CD14-positive monocyte (primary cell): ENCODE measurements at regions not wholly inside any gene's neighbourhood (a gene's known extent, or its start where the extent isn't known, plus 50 kb on each side); places are given as distances from the start of the nearest gene placed in this dataset.

Experiments used
- DNase-seq, 3 donors: peaks; one replicate each; pipeline ENCODE4 v3.0.0-alpha.2; 2011 to 2022
- H2AFZ ChIP-seq: 2 replicates; pipeline ENCODE4 v1.6.0; 2012; ENCODE audit warnings: mild to moderate bottlenecking, low read depth, low read length, inconsistent platforms; ENCODE audit not compliant: insufficient read depth, poor library complexity, severe bottlenecking
- H3K27ac ChIP-seq, 2 donors: 1 replicate in 1 of 2; 2 replicates in 1 of 2; pipeline ENCODE4 v1.5.1; 2012 to 2013; ENCODE audit warnings: low read length in 2 of 2, control low read depth in 1 of 2, inconsistent platforms in 1 of 2, low read depth in 1 of 2, mild to moderate bottlenecking in 1 of 2
- H3K27me3 ChIP-seq, 2 donors: one replicate each; pipeline versions ENCODE4 v1.6.0 to v1.6.1; 2011 to 2013; ENCODE audit warnings: low read length in 2 of 2; ENCODE audit not compliant: control insufficient read depth in 2 of 2, insufficient read depth in 2 of 2
- H3K36me3 ChIP-seq, 2 donors: replicated peaks in 1 of 2; 1 replicate in 1 of 2; 2 replicates in 1 of 2; pipeline versions ENCODE4 v1.5.1 to v1.6.1; 2012 to 2013; ENCODE audit warnings: low read length in 2 of 2, control low read depth in 1 of 2, inconsistent platforms in 1 of 2, mild to moderate bottlenecking in 1 of 2; ENCODE audit not compliant: insufficient read depth in 2 of 2, control insufficient read depth in 1 of 2
- H3K4me1 ChIP-seq, 2 donors: 1 replicate in 1 of 2; 2 replicates in 1 of 2; pipeline versions ENCODE4 v1.5.1 to v1.6.1; 2012 to 2013; ENCODE audit warnings: low read length in 2 of 2, control low read depth in 1 of 2, inconsistent platforms in 1 of 2, mild to moderate bottlenecking in 1 of 2, moderate library complexity in 1 of 2; ENCODE audit not compliant: insufficient read depth in 2 of 2, control insufficient read depth in 1 of 2
- H3K4me2 ChIP-seq: replicated peaks from 2 replicates; pipeline ENCODE3; 2012; ENCODE audit warnings: low read length, moderate library complexity, mild to moderate bottlenecking; ENCODE audit not compliant: poor library complexity, severe bottlenecking; ENCODE audit errors: extremely low read depth
- H3K4me3 ChIP-seq, 3 experiments: fragments of 200-600 bp in 1 of 3; sonication (generic) in 1 of 3; replicated peaks in 1 of 3; 1 replicate in 2 of 3; 2 replicates in 1 of 3; pipeline ENCODE4 v1.5.1; 2011 to 2013; ENCODE audit warnings: low read length in 3 of 3, mild to moderate bottlenecking in 3 of 3, control low read depth in 2 of 3, low read depth in 2 of 3, inconsistent platforms in 1 of 3, moderate library complexity in 1 of 3
- H3K79me2 ChIP-seq: 2 replicates; pipeline ENCODE4 v1.6.0; 2012; ENCODE audit warnings: mild to moderate bottlenecking, control low read depth, inconsistent platforms, low read length, moderate library complexity; ENCODE audit not compliant: insufficient read depth
- H3K9ac ChIP-seq: 2 replicates; pipeline ENCODE4 v1.6.0; 2017; ENCODE audit warnings: low read length, mild to moderate bottlenecking; ENCODE audit not compliant: insufficient read depth, poor library complexity, severe bottlenecking
- H3K9me3 ChIP-seq, 2 donors: replicated peaks in 1 of 2; 1 replicate in 1 of 2; 2 replicates in 1 of 2; pipeline versions ENCODE4 v1.5.1 to v1.6.1; 2012 to 2013; ENCODE audit warnings: low read length in 2 of 2, control low read depth in 1 of 2; ENCODE audit not compliant: control insufficient read depth in 1 of 2, insufficient read depth in 1 of 2
- H4K20me1 ChIP-seq: 2 replicates; pipeline ENCODE4 v1.6.0; 2012; ENCODE audit warnings: mild to moderate bottlenecking, low read length, control low read depth, moderate library complexity; ENCODE audit not compliant: insufficient read depth
- H3K27ac Mint-ChIP-seq, 7 donors: one replicate each; pipeline ENCODE4 v1.8.0; 2020; ENCODE audit warnings: mild to moderate bottlenecking in 7 of 7, mixed read lengths in 7 of 7, moderate library complexity in 6 of 7, inconsistent platforms in 2 of 7
- H3K27me3 Mint-ChIP-seq, 3 donors: one replicate each; pipeline ENCODE4 v1.8.0; 2021 to 2022; ENCODE audit warnings: low read depth in 3 of 3, mild to moderate bottlenecking in 3 of 3, mixed read lengths in 3 of 3, moderate library complexity in 3 of 3, inconsistent platforms in 1 of 3
- H3K36me3 Mint-ChIP-seq, 2 donors: one replicate each; pipeline ENCODE4 v1.8.0; 2020; ENCODE audit warnings: mixed read lengths in 2 of 2, inconsistent platforms in 1 of 2, mild to moderate bottlenecking in 1 of 2
- H3K4me1 Mint-ChIP-seq: one replicate; pipeline ENCODE4 v1.8.0; 2020; ENCODE audit warnings: mild to moderate bottlenecking, mixed read lengths
- H3K4me3 Mint-ChIP-seq, 2 donors: one replicate each; pipeline ENCODE4 v1.8.0; 2020; ENCODE audit warnings: mild to moderate bottlenecking in 2 of 2, mixed read lengths in 2 of 2, moderate library complexity in 1 of 2
- H3K9me3 Mint-ChIP-seq, 7 donors: one replicate each; pipeline ENCODE4 v1.8.0; 2020 to 2022; ENCODE audit warnings: mixed read lengths in 7 of 7, mild to moderate bottlenecking in 6 of 7, moderate library complexity in 6 of 7, inconsistent platforms in 2 of 7
- WGBS: methylation state at CpG from one replicate; pipeline ENCODE4 v1.1.5; 2013; ENCODE audit warnings: missing lambda C conversion rate; ENCODE audit not compliant: insufficient coverage; 5-methylcytosine and 5-hydroxymethylcytosine counted together
- intact Hi-C, 2 donors: fragments of 100-400 bp; cut with micrococcal nuclease; formaldehyde crosslinking; loops; one replicate each; pipeline versions ENCODE4 v1.15.0 to v1.15.1; 2023
- TF ChIP-seq, protein P1 (sequence below): fragments of 200-600 bp; IDR thresholded peaks from one replicate; pipeline ENCODE4 v1.8.0; 2022; ENCODE audit warnings: antibody characterized with exemption, mild to moderate bottlenecking

DNA sequence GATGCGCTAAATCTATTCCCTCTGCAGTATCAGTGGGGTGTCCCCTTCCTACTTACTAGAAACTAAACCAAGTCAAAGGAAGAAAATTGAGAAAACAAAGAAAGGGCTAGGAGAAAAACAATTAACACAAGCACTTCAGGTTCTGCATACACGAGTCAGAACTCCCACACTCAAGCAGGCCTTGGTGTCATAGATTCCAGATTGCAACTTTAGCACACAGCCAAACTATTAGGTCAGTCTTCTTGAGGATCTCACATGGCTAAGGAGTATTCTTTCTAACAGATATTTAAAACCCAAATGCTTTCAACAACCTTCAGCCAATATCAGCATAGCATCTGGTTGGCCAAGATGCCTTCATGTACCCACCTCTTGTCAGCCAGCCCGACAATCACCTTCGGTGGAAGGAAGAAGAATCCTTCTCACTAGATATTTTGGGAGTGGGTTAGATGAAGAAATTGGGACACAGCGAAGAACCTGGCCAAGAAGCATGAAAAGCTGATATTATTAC, 340.0 kb downstream of the VPS13C start:
- H3K27ac Mint-ChIP-seq = no peak overlapping the region
- Histone ChIP-seq H3K36me3 (no peaks in the 10 kb centered on the region), H3K4me2 (no peak overlapping the region), H2AFZ (no peak overlapping the region), H3K9me3 (no peaks in the 10 kb centered on the region), H3K9ac (no peak overlapping the region), H4K20me1 (no peaks in the 10 kb centered on the region), H3K4me3 (no peak overlapping the region), H3K27ac (no peak overlapping the region), H3K27me3 (no peaks in the 10 kb centered on the region), H3K79me2 (no peaks in the 10 kb centered on the region), H3K4me1 (no peaks in the 10 kb centered on the region)
- H3K4me3 Mint-ChIP-seq = no peak overlapping the region
- DNase-seq = no peak
- no peaks in the 10 kb centered on the region for H3K36me3 Mint-ChIP-seq
- TF ChIP-seq, protein P1, sequence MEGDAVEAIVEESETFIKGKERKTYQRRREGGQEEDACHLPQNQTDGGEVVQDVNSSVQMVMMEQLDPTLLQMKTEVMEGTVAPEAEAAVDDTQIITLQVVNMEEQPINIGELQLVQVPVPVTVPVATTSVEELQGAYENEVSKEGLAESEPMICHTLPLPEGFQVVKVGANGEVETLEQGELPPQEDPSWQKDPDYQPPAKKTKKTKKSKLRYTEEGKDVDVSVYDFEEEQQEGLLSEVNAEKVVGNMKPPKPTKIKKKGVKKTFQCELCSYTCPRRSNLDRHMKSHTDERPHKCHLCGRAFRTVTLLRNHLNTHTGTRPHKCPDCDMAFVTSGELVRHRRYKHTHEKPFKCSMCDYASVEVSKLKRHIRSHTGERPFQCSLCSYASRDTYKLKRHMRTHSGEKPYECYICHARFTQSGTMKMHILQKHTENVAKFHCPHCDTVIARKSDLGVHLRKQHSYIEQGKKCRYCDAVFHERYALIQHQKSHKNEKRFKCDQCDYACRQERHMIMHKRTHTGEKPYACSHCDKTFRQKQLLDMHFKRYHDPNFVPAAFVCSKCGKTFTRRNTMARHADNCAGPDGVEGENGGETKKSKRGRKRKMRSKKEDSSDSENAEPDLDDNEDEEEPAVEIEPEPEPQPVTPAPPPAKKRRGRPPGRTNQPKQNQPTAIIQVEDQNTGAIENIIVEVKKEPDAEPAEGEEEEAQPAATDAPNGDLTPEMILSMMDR = no peak
- WGBS = no CpG with 5 or more reads among the region's 5 CpGs
- H3K27me3 Mint-ChIP-seq = peaks cover 0 to 3% (median 0%) of the 10 kb centered on the region in 3 donors
- H3K4me1 Mint-ChIP-seq = no peaks in the 10 kb centered on the region
- intact Hi-C loops = no loop called here
- peaks cover 0 to 6% (median 0%) of the 10 kb centered on the region in 7 donors for H3K9me3 Mint-ChIP-seq

DNA sequence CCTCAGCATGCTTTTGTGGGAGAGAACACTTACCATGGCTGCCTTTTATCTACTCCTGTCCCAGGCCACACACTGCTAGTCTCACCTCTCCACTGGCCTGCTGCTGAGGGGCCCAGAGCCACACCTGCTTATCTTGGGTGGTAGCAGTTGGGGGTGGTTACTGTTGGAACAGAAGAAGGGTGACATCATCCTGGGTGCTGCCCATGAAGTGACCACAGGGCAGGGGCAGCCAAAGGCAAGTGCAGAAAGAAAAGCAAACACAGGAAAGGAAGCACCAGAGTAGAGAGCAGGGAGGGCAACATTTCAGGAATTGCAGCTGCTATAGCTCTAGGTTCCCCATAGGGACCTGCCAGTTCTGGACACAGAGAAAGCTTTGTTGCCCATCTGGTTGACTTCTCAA, 345.2 kb downstream of the VPS13C start:
- H3K27ac ChIP-seq = no peak overlapping the region
- Mint-ChIP-seq H3K27me3 (peaks cover 0 to 3% (median 0%) of the 10 kb centered on the region in 3 donors), H3K36me3 (no peaks in the 10 kb centered on the region), H3K9me3 (peaks cover 0 to 6% (median 0%) of the 10 kb centered on the region in 7 donors), H3K4me3 (no peak overlapping the region), H3K27ac (no peak overlapping the region), H3K4me1 (no peaks in the 10 kb centered on the region)
- H3K4me3 ChIP-seq = no peak overlapping the region
- no peak overlapping the region for H2AFZ ChIP-seq
- H3K36me3 ChIP-seq = no peaks in the 10 kb centered on the region
- intact Hi-C loops = no loop called here
- H3K27me3 ChIP-seq = no peaks in the 10 kb centered on the region
- no peaks in the 10 kb centered on the region for H4K20me1 ChIP-seq
- TF ChIP-seq, protein P1 = no peak
- H3K4me2 ChIP-seq = no peak overlapping the region
- H3K9ac ChIP-seq = no peak overlapping the region
- no peak for DNase-seq
- no peaks in the 10 kb centered on the region for H3K9me3 ChIP-seq
- H3K79me2 ChIP-seq = no peaks in the 10 kb centered on the region
- no peaks in the 10 kb centered on the region for H3K4me1 ChIP-seq
